ENCODE measurements at regions not wholly inside any gene's neighbourhood (a gene's known extent, or its start where the extent isn't known, plus 50 kb on each side); places are given as distances from the start of the nearest gene placed in this dataset.

DNA sequence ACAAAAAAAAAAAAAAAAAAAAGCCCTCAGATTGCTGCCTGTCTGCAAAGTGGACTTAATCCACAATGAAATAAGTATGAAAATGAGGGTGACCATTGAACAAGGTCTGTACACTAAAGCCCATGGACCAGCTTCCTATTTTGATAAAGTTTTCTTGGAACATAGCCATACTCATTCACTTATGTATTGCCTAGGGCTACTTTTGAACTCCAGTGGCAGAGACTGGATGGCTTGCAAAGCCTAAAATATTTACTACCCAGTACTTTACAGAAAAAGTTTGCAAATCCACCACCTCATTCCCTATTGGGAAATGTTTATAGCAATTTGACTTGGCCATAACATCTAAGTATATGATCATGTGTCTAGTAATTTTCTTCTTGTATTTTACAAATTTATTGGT is 481.7 kb downstream of the NAF1 start:
- Histone ChIP-seq H3K27me3 (ENCODE audit: control insufficient read depth, insufficient read depth, low read length) (no peaks in the 10 kb centered on the region), H3K4me3 (ENCODE audit: low read depth, low read length) (no peak overlapping the region), H3K27ac (ENCODE audit: low read depth, low read length) (no peak overlapping the region), H3K9me3 (ENCODE audit: control insufficient read depth, insufficient read depth, low read length) (peaks cover 12% of the 10 kb centered on the region; the same call in 1 of the 2 replicates)
- CTCF ChIA-PET: no interaction called here
- POLR2A ChIA-PET: no interaction called here
- TF ChIP-seq, protein P1, sequence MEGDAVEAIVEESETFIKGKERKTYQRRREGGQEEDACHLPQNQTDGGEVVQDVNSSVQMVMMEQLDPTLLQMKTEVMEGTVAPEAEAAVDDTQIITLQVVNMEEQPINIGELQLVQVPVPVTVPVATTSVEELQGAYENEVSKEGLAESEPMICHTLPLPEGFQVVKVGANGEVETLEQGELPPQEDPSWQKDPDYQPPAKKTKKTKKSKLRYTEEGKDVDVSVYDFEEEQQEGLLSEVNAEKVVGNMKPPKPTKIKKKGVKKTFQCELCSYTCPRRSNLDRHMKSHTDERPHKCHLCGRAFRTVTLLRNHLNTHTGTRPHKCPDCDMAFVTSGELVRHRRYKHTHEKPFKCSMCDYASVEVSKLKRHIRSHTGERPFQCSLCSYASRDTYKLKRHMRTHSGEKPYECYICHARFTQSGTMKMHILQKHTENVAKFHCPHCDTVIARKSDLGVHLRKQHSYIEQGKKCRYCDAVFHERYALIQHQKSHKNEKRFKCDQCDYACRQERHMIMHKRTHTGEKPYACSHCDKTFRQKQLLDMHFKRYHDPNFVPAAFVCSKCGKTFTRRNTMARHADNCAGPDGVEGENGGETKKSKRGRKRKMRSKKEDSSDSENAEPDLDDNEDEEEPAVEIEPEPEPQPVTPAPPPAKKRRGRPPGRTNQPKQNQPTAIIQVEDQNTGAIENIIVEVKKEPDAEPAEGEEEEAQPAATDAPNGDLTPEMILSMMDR (IDR thresholded peaks at IDR 0.05; ENCODE audit: low read depth, low read length): no peak
- no peak for DNase-seq (ENCODE audit: low read depth, low spot score)

- no peak for DNase-seq (ENCODE audit: low read depth, low spot score)
- ChIA-PET POLR2A (no interaction called here), CTCF (no interaction called here)
- H3K4me3 ChIP-seq (ENCODE audit: low read depth, low read length): no peak overlapping the region
- no peaks in the 10 kb centered on the region for H3K27me3 ChIP-seq (ENCODE audit: control insufficient read depth, insufficient read depth, low read length)
- TF ChIP-seq, protein P1 (IDR thresholded peaks at IDR 0.05; ENCODE audit: low read depth, low read length): no peak
- H3K9me3 ChIP-seq (ENCODE audit: control insufficient read depth, insufficient read depth, low read length): peaks cover 12% of the 10 kb centered on the region; the same call in 1 of the 2 replicates
- no peak overlapping the region for H3K27ac ChIP-seq (ENCODE audit: low read depth, low read length)
Observed at GRCh38 chr4:162684371-162684700, 482.4 kb downstream of the NAF1 start.

- Histone ChIP-seq H3K4me3 (ENCODE audit: low read depth, low read length) (no peak overlapping the region), H3K9me3 (ENCODE audit: control insufficient read depth, insufficient read depth, low read length) (peaks cover 12% of the 10 kb centered on the region; the same call in 1 of the 2 replicates), H3K27ac (ENCODE audit: low read depth, low read length) (no peak overlapping the region), H3K27me3 (ENCODE audit: control insufficient read depth, insufficient read depth, low read length) (no peaks in the 10 kb centered on the region)
- no peak for DNase-seq (ENCODE audit: low read depth, low spot score)
- CTCF ChIA-PET: no interaction called here
- POLR2A ChIA-PET: no interaction called here
- TF ChIP-seq, protein P1 (IDR thresholded peaks at IDR 0.05; ENCODE audit: low read depth, low read length): no peak
Observed at GRCh38 chr4:162683659-162684370, 482.9 kb downstream of the NAF1 start.

DNA sequence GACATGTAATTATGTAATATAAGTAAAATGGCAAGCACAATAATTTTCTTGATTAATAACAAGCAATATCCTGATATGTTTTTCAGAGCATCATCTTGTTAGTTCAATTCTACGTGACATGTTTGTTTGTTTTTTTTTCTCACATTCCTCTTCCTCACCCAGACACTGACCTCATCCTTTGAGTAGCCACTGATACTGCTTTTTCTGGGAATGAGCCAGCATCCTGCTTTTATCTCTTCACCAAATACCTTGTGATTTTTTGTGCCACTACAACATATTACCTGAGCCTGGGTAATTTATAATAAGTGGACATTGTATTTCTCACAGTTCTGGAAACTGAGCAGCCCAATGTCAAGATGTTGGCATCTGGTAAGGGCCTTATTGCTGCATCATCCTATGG is 484.0 kb downstream of the NAF1 start:
- Histone ChIP-seq H3K27ac (ENCODE audit: low read depth, low read length) (no peak overlapping the region), H3K27me3 (ENCODE audit: control insufficient read depth, insufficient read depth, low read length) (no peaks in the 10 kb centered on the region), H3K4me3 (ENCODE audit: low read depth, low read length) (no peak overlapping the region), H3K9me3 (ENCODE audit: control insufficient read depth, insufficient read depth, low read length) (peaks cover 12% of the 10 kb centered on the region; the same call in 1 of the 2 replicates)
- POLR2A ChIA-PET: no interaction called here
- TF ChIP-seq, protein P1 (IDR thresholded peaks at IDR 0.05; ENCODE audit: low read depth, low read length): no peak
- CTCF ChIA-PET: no interaction called here
- no peak for DNase-seq (ENCODE audit: low read depth, low spot score)

GRCh38 chr4:162681212-162681611 is 485.5 kb downstream of the NAF1 start:
- no peak for DNase-seq (ENCODE audit: low read depth, low spot score)
- no peak overlapping the region for H3K4me3 ChIP-seq (ENCODE audit: low read depth, low read length)
- ChIA-PET CTCF (no interaction called here), POLR2A (no interaction called here)
- peaks cover 12% of the 10 kb centered on the region; the same call in 1 of the 2 replicates for H3K9me3 ChIP-seq (ENCODE audit: control insufficient read depth, insufficient read depth, low read length)
- no peaks in the 10 kb centered on the region for H3K27me3 ChIP-seq (ENCODE audit: control insufficient read depth, insufficient read depth, low read length)
- H3K27ac ChIP-seq (ENCODE audit: low read depth, low read length): no peak overlapping the region
- TF ChIP-seq, protein P1 (IDR thresholded peaks at IDR 0.05; ENCODE audit: low read depth, low read length): no peak

All from AG04450 (cell line).